ENCODE measurements at regions not wholly inside any gene's neighbourhood (a gene's known extent, or its start where the extent isn't known, plus 50 kb on each side); places are given as distances from the start of the nearest gene placed in this dataset.

- TF ChIP-seq BACH2 (CRISPR knock-in tag; IDR thresholded peaks at IDR 0.05; ENCODE audit: borderline replicate concordance) (no peak), CSRNP3 (CRISPR knock-in tag; IDR thresholded peaks at IDR 0.05) (no peak), ZNF8 (CRISPR knock-in tag; IDR thresholded peaks at IDR 0.05) (no peak), TOX (CRISPR knock-in tag; IDR thresholded peaks at IDR 0.05; ENCODE audit: borderline replicate concordance) (no peak), SNAI2 (CRISPR knock-in tag; IDR thresholded peaks at IDR 0.05) (no peak), CREB5 (CRISPR knock-in tag; IDR thresholded peaks at IDR 0.05; ENCODE audit: low read depth) (no peak), PPARA (CRISPR knock-in tag; IDR thresholded peaks at IDR 0.05; ENCODE audit: borderline replicate concordance) (no peak), ZNF70 (CRISPR knock-in tag; IDR thresholded peaks at IDR 0.05) (no peak)
- no peak for ATAC-seq
These were observed 320.5 kb upstream of the NR5A2 start for GRCh38 chr1:199706826-199707606.

GRCh38 chr1:199710974-199711373, 316.5 kb upstream of the NR5A2 start:
- ATAC-seq, result no peak
- TF ChIP-seq ISL1 (CRISPR knock-in tag; IDR thresholded peaks at IDR 0.05) (no peak), TCF4 (CRISPR knock-in tag; IDR thresholded peaks at IDR 0.05; ENCODE audit: borderline replicate concordance) (no peak), ZNF70 (CRISPR knock-in tag; IDR thresholded peaks at IDR 0.05) (no peak), ESRRG (CRISPR knock-in tag; IDR thresholded peaks at IDR 0.05) (no peak), CREB5 (CRISPR knock-in tag; IDR thresholded peaks at IDR 0.05; ENCODE audit: low read depth) (no peak), ZC3H10 (CRISPR knock-in tag; IDR thresholded peaks at IDR 0.05) (no peak), ZNF8 (CRISPR knock-in tag; IDR thresholded peaks at IDR 0.05) (no peak), ZFP3 (CRISPR knock-in tag; IDR thresholded peaks at IDR 0.05) (no peak)

- ATAC-seq, result no peak
These were observed 310.8 kb upstream of the NR5A2 start for GRCh38 chr1:199716729-199717128.

More at GRCh38 chr1:199716729-199717128, 310.8 kb upstream of the NR5A2 start:
- TF ChIP-seq PPARA (CRISPR knock-in tag; IDR thresholded peaks at IDR 0.05; ENCODE audit: borderline replicate concordance) (no peak), POU6F1 (CRISPR knock-in tag; IDR thresholded peaks at IDR 0.05; ENCODE audit: borderline replicate concordance, low read depth) (no peak), SNAI2 (CRISPR knock-in tag; IDR thresholded peaks at IDR 0.05) (no peak), GLIS3 (CRISPR knock-in tag; IDR thresholded peaks at IDR 0.05) (no peak), ZNF8 (CRISPR knock-in tag; IDR thresholded peaks at IDR 0.05) (no peak), BACH2 (CRISPR knock-in tag; IDR thresholded peaks at IDR 0.05; ENCODE audit: borderline replicate concordance) (no peak), TSHZ2 (CRISPR knock-in tag; IDR thresholded peaks at IDR 0.05) (no peak)
